ENCODE measurements at regions not wholly inside any gene's neighbourhood (a gene's known extent, or its start where the extent isn't known, plus 50 kb on each side); places are given as distances from the start of the nearest gene placed in this dataset.
A peak's percentile ranks its signal among the peaks of the same experiment; 100 is the strongest.

GRCh38 chr5:67942421-67942820 lies 273.1 kb upstream of the PIK3R1 start:
- no peak for TF ChIP-seq CTCF (IDR thresholded peaks at IDR 0.05)
- no peak for TF ChIP-seq POLR2A (IDR thresholded peaks at IDR 0.05)
- no peak for TF ChIP-seq POLR2AphosphoS5 (IDR thresholded peaks at IDR 0.05; ENCODE audit: insufficient read depth in 1 of 2, low read depth in 1 of 2)
- intact Hi-C loops (cut with DNase I): no loop called here
- no peaks in the 10 kb centered on the region for H3K36me3 ChIP-seq
- H3K4me1 ChIP-seq: peaks cover 6% of the 10 kb centered on the region
- H3K27me3 ChIP-seq: no peaks in the 10 kb centered on the region
- DNase-seq (ENCODE audit: extremely low spot score in 2 of 2): no peak
- peak overlapping the region; percentile 12 for H3K27ac ChIP-seq
- H3K9me3 ChIP-seq: no peaks in the 10 kb centered on the region
- no peak overlapping the region for H3K4me3 ChIP-seq

- H3K4me1 ChIP-seq: peaks cover 6% of the 10 kb centered on the region
- H3K27me3 ChIP-seq: no peaks in the 10 kb centered on the region
- no peak for DNase-seq (ENCODE audit: extremely low spot score in 2 of 2)
- H3K4me3 ChIP-seq: no peak overlapping the region
- no peaks in the 10 kb centered on the region for H3K36me3 ChIP-seq
- TF ChIP-seq POLR2AphosphoS5 (IDR thresholded peaks at IDR 0.05; ENCODE audit: insufficient read depth in 1 of 2, low read depth in 1 of 2) (no peak), CTCF (IDR thresholded peaks at IDR 0.05) (no peak), POLR2A (IDR thresholded peaks at IDR 0.05) (no peak)
- H3K27ac ChIP-seq: peak overlapping the region; percentile 12
- intact Hi-C loops (cut with DNase I): no loop called here
- no peaks in the 10 kb centered on the region for H3K9me3 ChIP-seq
These were observed 273.7 kb upstream of the PIK3R1 start for GRCh38 chr5:67941614-67942401.

GRCh38 chr5:67935908-67936566 lies 279.5 kb upstream of the PIK3R1 start:
- H3K4me1 ChIP-seq: no peaks in the 10 kb centered on the region
- no peak overlapping the region for H3K4me3 ChIP-seq
- no peak for DNase-seq (ENCODE audit: extremely low spot score in 2 of 2)
- no peaks in the 10 kb centered on the region for H3K9me3 ChIP-seq
- H3K27ac ChIP-seq: no peak overlapping the region
- no peaks in the 10 kb centered on the region for H3K27me3 ChIP-seq
- H3K36me3 ChIP-seq: no peaks in the 10 kb centered on the region
- intact Hi-C loops (cut with DNase I): no loop called here
- no peak for TF ChIP-seq CTCF (IDR thresholded peaks at IDR 0.05)
- TF ChIP-seq POLR2AphosphoS5 (IDR thresholded peaks at IDR 0.05; ENCODE audit: insufficient read depth in 1 of 2, low read depth in 1 of 2): no peak
- no peak for TF ChIP-seq POLR2A (IDR thresholded peaks at IDR 0.05)

- no peak for TF ChIP-seq CTCF (IDR thresholded peaks at IDR 0.05)
- intact Hi-C loops (cut with DNase I): no loop called here
- Histone ChIP-seq H3K4me3 (no peak overlapping the region), H3K36me3 (no peaks in the 10 kb centered on the region), H3K27me3 (no peaks in the 10 kb centered on the region), H3K27ac (peak overlapping the region; percentile 12), H3K4me1 (no peaks in the 10 kb centered on the region), H3K9me3 (no peaks in the 10 kb centered on the region)
- no peak for DNase-seq (ENCODE audit: extremely low spot score in 2 of 2)
These were observed 280.6 kb upstream of the PIK3R1 start for GRCh38 chr5:67934976-67935375.

- no peak for TF ChIP-seq CTCF (IDR thresholded peaks at IDR 0.05)
- no peak for TF ChIP-seq POLR2AphosphoS5 (IDR thresholded peaks at IDR 0.05; ENCODE audit: insufficient read depth in 1 of 2, low read depth in 1 of 2)
- TF ChIP-seq POLR2A (IDR thresholded peaks at IDR 0.05): no peak
- Histone ChIP-seq H3K36me3 (no peaks in the 10 kb centered on the region), H3K4me3 (no peak overlapping the region), H3K9me3 (no peaks in the 10 kb centered on the region), H3K27ac (no peak overlapping the region), H3K4me1 (no peaks in the 10 kb centered on the region), H3K27me3 (no peaks in the 10 kb centered on the region)
- intact Hi-C loops (cut with DNase I): no loop called here
- DNase-seq (ENCODE audit: extremely low spot score in 2 of 2): no peak
These were observed 290.0 kb upstream of the PIK3R1 start for GRCh38 chr5:67925511-67925910.

Measured in vagina (tissue), 2 donors.